Body of pancreas (tissue), 4 donors: ENCODE measurements at regions not wholly inside any gene's neighbourhood (a gene's known extent, or its start where the extent isn't known, plus 50 kb on each side); places are given as distances from the start of the nearest gene placed in this dataset.

Experiments
- POLR2A ChIP-seq, 3 donors: fragments of 450-650 bp; IDR thresholded peaks; one replicate each; pipeline ENCODE4 v1.6.1; 2016; ENCODE audit warnings: antibody characterized with exemption in 3 of 3, mild to moderate bottlenecking in 2 of 3
- TF ChIP-seq, protein P1 (sequence below), 7 experiments: fragments of 450-650 bp in 4 of 7; fragments of 200-600 bp in 3 of 7; sonication (generic) in 3 of 7; IDR thresholded peaks; one replicate each; pipeline ENCODE4 v1.5.1; 2016 to 2019; ENCODE audit warnings: antibody characterized with exemption in 7 of 7

GRCh38 chr22:26783885-26784284 lies 126.5 kb downstream of the MIAT start:
- TF ChIP-seq POLR2A (IDR thresholded peaks at IDR 0.05): no peak
- TF ChIP-seq, protein P1, sequence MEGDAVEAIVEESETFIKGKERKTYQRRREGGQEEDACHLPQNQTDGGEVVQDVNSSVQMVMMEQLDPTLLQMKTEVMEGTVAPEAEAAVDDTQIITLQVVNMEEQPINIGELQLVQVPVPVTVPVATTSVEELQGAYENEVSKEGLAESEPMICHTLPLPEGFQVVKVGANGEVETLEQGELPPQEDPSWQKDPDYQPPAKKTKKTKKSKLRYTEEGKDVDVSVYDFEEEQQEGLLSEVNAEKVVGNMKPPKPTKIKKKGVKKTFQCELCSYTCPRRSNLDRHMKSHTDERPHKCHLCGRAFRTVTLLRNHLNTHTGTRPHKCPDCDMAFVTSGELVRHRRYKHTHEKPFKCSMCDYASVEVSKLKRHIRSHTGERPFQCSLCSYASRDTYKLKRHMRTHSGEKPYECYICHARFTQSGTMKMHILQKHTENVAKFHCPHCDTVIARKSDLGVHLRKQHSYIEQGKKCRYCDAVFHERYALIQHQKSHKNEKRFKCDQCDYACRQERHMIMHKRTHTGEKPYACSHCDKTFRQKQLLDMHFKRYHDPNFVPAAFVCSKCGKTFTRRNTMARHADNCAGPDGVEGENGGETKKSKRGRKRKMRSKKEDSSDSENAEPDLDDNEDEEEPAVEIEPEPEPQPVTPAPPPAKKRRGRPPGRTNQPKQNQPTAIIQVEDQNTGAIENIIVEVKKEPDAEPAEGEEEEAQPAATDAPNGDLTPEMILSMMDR (IDR thresholded peaks at IDR 0.05): no peak
